GM19035 (cell line): ENCODE measurements at regions not wholly inside any gene's neighbourhood (a gene's known extent, or its start where the extent isn't known, plus 50 kb on each side); places are given as distances from the start of the nearest gene placed in this dataset.

Source experiments
- ATAC-seq: cut with Tn5 transposase; IDR thresholded peaks from one replicate; pipeline ENCODE4 v1.9.1; 2021; ENCODE audit not compliant: unreplicated experiment

- no peak for ATAC-seq
Measured at GRCh38 chr16:66267292-66268014, 99.0 kb upstream of the CDH5 start.

- ATAC-seq: no peak
Measured at GRCh38 chr16:66266436-66267291, 99.8 kb upstream of the CDH5 start.

- no peak for ATAC-seq
Measured at GRCh38 chr16:66265556-66266141, 100.8 kb upstream of the CDH5 start.

GRCh38 chr16:66265048-66265415 is 101.5 kb upstream of the CDH5 start:
- ATAC-seq: no peak

- no peak for ATAC-seq
Measured at GRCh38 chr16:66264311-66265047, 102.0 kb upstream of the CDH5 start.

- no peak for ATAC-seq
Measured at GRCh38 chr16:66263973-66264310, 102.5 kb upstream of the CDH5 start.

- ATAC-seq: no peak
Measured at GRCh38 chr16:66263168-66263972, 103.1 kb upstream of the CDH5 start.

- ATAC-seq: no peak
Measured at GRCh38 chr16:66262253-66263167, 104.0 kb upstream of the CDH5 start.

- ATAC-seq: no peak
Measured at GRCh38 chr16:66261826-66262225, 104.7 kb upstream of the CDH5 start.

- no peak for ATAC-seq
Measured at GRCh38 chr16:66260522-66261254, 105.8 kb upstream of the CDH5 start.

GRCh38 chr16:66258916-66259845 is 107.3 kb upstream of the CDH5 start:
- ATAC-seq: no peak

- ATAC-seq: no peak
Measured at GRCh38 chr16:66256919-66257318, 109.6 kb upstream of the CDH5 start.

- no peak for ATAC-seq
Measured at GRCh38 chr16:66255647-66256046, 110.8 kb upstream of the CDH5 start.

- no peak for ATAC-seq
Measured at GRCh38 chr16:66254751-66255150, 111.7 kb upstream of the CDH5 start.

- no peak for ATAC-seq
Measured at GRCh38 chr16:66254106-66254505, 112.4 kb upstream of the CDH5 start.

- no peak for ATAC-seq
Measured at GRCh38 chr16:66251476-66252160, 114.9 kb upstream of the CDH5 start.
